ENCODE measurements at regions not wholly inside any gene's neighbourhood (a gene's known extent, or its start where the extent isn't known, plus 50 kb on each side); places are given as distances from the start of the nearest gene placed in this dataset.

DNA sequence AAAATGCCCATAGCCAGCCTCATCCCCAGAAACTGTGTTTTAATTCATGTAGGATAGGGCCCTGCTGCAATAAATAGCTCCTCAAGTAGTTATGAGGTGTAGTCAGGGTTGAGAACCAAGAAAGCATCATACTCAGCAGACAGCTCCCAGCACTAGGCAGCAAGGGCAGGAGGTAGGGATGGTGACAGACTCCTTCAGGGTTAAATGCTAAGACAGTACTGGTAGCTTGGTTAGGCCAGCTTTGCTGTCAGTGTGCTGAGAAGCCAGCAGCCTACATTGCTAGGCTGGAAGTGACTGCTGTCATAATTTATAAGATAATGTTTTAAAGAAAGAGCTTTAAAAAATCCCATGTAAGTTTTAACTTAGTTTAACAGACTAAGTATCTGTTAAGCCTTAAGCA lies 113.9 kb upstream of the IMMP2L start:
- POLR2A ChIA-PET = interaction anchor here (0.6 kb wide), 1 partner anchor 1562 kb away, joined by 3 read pairs; no protein-coding TSS in a partner anchor

DNA sequence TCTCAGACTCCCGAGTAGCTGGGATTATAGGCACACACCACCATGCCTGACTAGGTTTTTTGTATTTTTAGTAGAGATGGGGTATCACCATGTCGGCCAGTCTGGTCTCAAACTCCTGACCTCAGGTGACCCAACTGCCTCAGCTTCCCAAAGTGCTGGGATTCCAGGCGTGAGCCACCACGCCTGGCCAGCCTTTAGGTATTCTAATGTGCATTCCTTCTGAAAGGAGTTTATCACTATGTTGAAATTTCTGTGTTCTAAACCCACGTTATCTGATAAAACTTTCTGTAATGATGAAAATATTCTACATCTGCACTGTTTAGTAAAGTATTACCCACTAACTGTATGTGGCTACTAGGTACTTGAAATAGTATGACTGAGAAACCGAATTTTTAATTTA lies 110.6 kb upstream of the IMMP2L start:
- TF ChIP-seq, protein P1, sequence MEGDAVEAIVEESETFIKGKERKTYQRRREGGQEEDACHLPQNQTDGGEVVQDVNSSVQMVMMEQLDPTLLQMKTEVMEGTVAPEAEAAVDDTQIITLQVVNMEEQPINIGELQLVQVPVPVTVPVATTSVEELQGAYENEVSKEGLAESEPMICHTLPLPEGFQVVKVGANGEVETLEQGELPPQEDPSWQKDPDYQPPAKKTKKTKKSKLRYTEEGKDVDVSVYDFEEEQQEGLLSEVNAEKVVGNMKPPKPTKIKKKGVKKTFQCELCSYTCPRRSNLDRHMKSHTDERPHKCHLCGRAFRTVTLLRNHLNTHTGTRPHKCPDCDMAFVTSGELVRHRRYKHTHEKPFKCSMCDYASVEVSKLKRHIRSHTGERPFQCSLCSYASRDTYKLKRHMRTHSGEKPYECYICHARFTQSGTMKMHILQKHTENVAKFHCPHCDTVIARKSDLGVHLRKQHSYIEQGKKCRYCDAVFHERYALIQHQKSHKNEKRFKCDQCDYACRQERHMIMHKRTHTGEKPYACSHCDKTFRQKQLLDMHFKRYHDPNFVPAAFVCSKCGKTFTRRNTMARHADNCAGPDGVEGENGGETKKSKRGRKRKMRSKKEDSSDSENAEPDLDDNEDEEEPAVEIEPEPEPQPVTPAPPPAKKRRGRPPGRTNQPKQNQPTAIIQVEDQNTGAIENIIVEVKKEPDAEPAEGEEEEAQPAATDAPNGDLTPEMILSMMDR (IDR thresholded peaks at IDR 0.05) = no peak
- POLR2A ChIA-PET = no interaction called here
- no peak for DNase-seq
- no peaks in the 10 kb centered on the region for H3K9me3 Mint-ChIP-seq
- H3K4me3 ChIP-seq (ENCODE audit: low read length) = no peak overlapping the region
- intact Hi-C loops (cut with DNase I, micrococcal nuclease) = no loop called here
- CTCF ChIA-PET = no interaction called here
- H3K36me3 ChIP-seq (ENCODE audit: insufficient read depth, low read length) = no peaks in the 10 kb centered on the region
- no peaks in the 10 kb centered on the region for H3K9me3 ChIP-seq (ENCODE audit: control insufficient read depth in 1 of 2, insufficient read depth in 1 of 2, low read length in 2 of 2)
- H3K36me3 Mint-ChIP-seq (ENCODE audit: low read depth) = no peaks in the 10 kb centered on the region
- no peak overlapping the region for H3K4me3 Mint-ChIP-seq
- H3K27ac Mint-ChIP-seq = no peak overlapping the region
- no peak for ATAC-seq (ENCODE audit: poor library complexity)
- peaks cover 29% of the 10 kb centered on the region for H3K27me3 Mint-ChIP-seq
- no peaks in the 10 kb centered on the region for H3K27me3 ChIP-seq (ENCODE audit: control insufficient read depth in 1 of 2, insufficient read depth in 2 of 2, low read length in 2 of 2)
- no peak overlapping the region for H3K27ac ChIP-seq (ENCODE audit: low read depth in 1 of 2, low read length in 2 of 2)
- H3K4me1 ChIP-seq (ENCODE audit: insufficient read depth, low read length) = no peaks in the 10 kb centered on the region
- no peaks in the 10 kb centered on the region for H3K4me1 Mint-ChIP-seq (ENCODE audit: low read depth)

More for the DNA sequence above, 113.9 kb upstream of the IMMP2L start:
- Mint-ChIP-seq H3K4me3 (no peak overlapping the region), H3K9me3 (no peaks in the 10 kb centered on the region), H3K36me3 (ENCODE audit: low read depth) (no peaks in the 10 kb centered on the region), H3K4me1 (ENCODE audit: low read depth) (no peaks in the 10 kb centered on the region), H3K27ac (no peak overlapping the region), H3K27me3 (peaks cover 30% of the 10 kb centered on the region)
- CTCF ChIA-PET = no interaction called here
- H3K27ac ChIP-seq (ENCODE audit: low read depth in 1 of 2, low read length in 2 of 2) = no peak overlapping the region
- ATAC-seq (ENCODE audit: poor library complexity) (no peak), DNase-seq (no peak)
- H3K36me3 ChIP-seq (ENCODE audit: insufficient read depth, low read length) = no peaks in the 10 kb centered on the region
- H3K4me1 ChIP-seq (ENCODE audit: insufficient read depth, low read length) = no peaks in the 10 kb centered on the region
- no peaks in the 10 kb centered on the region for H3K9me3 ChIP-seq (ENCODE audit: control insufficient read depth in 1 of 2, insufficient read depth in 1 of 2, low read length in 2 of 2)
- H3K27me3 ChIP-seq (ENCODE audit: control insufficient read depth in 1 of 2, insufficient read depth in 2 of 2, low read length in 2 of 2) = no peaks in the 10 kb centered on the region
- TF ChIP-seq, protein P1 (IDR thresholded peaks at IDR 0.05) = no peak
- intact Hi-C loops (cut with DNase I, micrococcal nuclease) = no loop called here
- no peak overlapping the region for H3K4me3 ChIP-seq (ENCODE audit: low read length)

DNA sequence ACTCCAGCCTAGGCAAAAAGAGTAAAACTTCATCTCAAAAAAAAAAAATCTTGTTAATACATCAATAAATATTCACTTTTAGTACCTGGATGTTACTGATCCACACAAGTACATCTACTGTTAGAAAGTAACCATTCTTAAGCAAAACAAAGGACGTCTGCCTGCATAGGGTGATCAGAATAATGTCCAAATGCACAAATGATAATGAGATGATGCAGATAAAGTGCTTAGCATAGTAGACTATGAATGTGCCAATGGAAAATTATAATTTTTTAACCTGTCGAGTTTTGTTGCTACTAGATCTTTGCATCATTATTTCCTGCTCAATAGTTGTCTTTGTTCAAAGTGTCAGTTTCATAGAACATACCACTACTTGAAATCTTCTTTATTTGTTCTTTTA lies 109.6 kb upstream of the IMMP2L start:
- no peaks in the 10 kb centered on the region for H3K4me1 ChIP-seq (ENCODE audit: insufficient read depth, low read length)
- intact Hi-C loops (cut with DNase I, micrococcal nuclease) = no loop called here
- ChIA-PET CTCF (no interaction called here), POLR2A (no interaction called here)
- H3K4me3 Mint-ChIP-seq = no peak overlapping the region
- ATAC-seq (ENCODE audit: poor library complexity) (no peak), DNase-seq (no peak)
- no peaks in the 10 kb centered on the region for H3K4me1 Mint-ChIP-seq (ENCODE audit: low read depth)
- no peaks in the 10 kb centered on the region for H3K36me3 ChIP-seq (ENCODE audit: insufficient read depth, low read length)
- no peak overlapping the region for H3K27ac ChIP-seq (ENCODE audit: low read depth in 1 of 2, low read length in 2 of 2)
- no peaks in the 10 kb centered on the region for H3K9me3 Mint-ChIP-seq
- no peak overlapping the region for H3K27ac Mint-ChIP-seq
- no peaks in the 10 kb centered on the region for H3K36me3 Mint-ChIP-seq (ENCODE audit: low read depth)
- H3K27me3 Mint-ChIP-seq = peaks cover 25% of the 10 kb centered on the region
- TF ChIP-seq, protein P1 (IDR thresholded peaks at IDR 0.05) = no peak
- H3K9me3 ChIP-seq (ENCODE audit: control insufficient read depth in 1 of 2, insufficient read depth in 1 of 2, low read length in 2 of 2) = no peaks in the 10 kb centered on the region
- H3K4me3 ChIP-seq (ENCODE audit: low read length) = no peak overlapping the region
- H3K27me3 ChIP-seq (ENCODE audit: control insufficient read depth in 1 of 2, insufficient read depth in 2 of 2, low read length in 2 of 2) = no peaks in the 10 kb centered on the region
